Ishikawa (cell line): ENCODE measurements at regions not wholly inside any gene's neighbourhood (a gene's known extent, or its start where the extent isn't known, plus 50 kb on each side); places are given as distances from the start of the nearest gene placed in this dataset.

Experiments used
- CEBPB ChIP-seq: IDR thresholded peaks from 2 replicates; pipeline ENCODE4 v1.6.1; 2012
- CREB1 ChIP-seq: IDR thresholded peaks from 2 replicates; pipeline ENCODE4 v1.6.1; 2012; ENCODE audit warnings: low read depth
- EGR1 ChIP-seq: IDR thresholded peaks from 2 replicates; pipeline ENCODE4 v1.6.1; 2012
- EP300 ChIP-seq: IDR thresholded peaks from 2 replicates; pipeline ENCODE4 v1.6.1; 2012; ENCODE audit warnings: borderline replicate concordance
- FOXM1 ChIP-seq: IDR thresholded peaks from 2 replicates; pipeline ENCODE4 v1.6.1; 2012; ENCODE audit warnings: low read depth, borderline replicate concordance
- MAX ChIP-seq: IDR thresholded peaks from 2 replicates; pipeline ENCODE4 v1.6.1; 2012
- NFIC ChIP-seq: IDR thresholded peaks from 2 replicates; pipeline ENCODE4 v1.6.1; 2012
- RAD21 ChIP-seq: IDR thresholded peaks from 2 replicates; pipeline ENCODE4 v1.6.1; 2012; ENCODE audit warnings: low read depth
- REST ChIP-seq: IDR thresholded peaks from 2 replicates; pipeline ENCODE4 v1.6.1; 2012; ENCODE audit warnings: low read depth, mild to moderate bottlenecking
- TAF1 ChIP-seq: IDR thresholded peaks from 2 replicates; pipeline ENCODE4 v1.6.1; 2012; ENCODE audit warnings: low read depth, mild to moderate bottlenecking
- TCF12 ChIP-seq: IDR thresholded peaks from 2 replicates; pipeline ENCODE4 v1.6.1; 2012; ENCODE audit warnings: low read depth
- TEAD4 ChIP-seq: IDR thresholded peaks from 2 replicates; pipeline ENCODE4 v1.6.1; 2012
- USF1 ChIP-seq: IDR thresholded peaks from 2 replicates; pipeline ENCODE4 v1.6.1; 2012
- YY1 ChIP-seq: IDR thresholded peaks from 2 replicates; pipeline ENCODE4 v1.6.1; 2012; ENCODE audit warnings: low read depth
- ZBTB7A ChIP-seq: IDR thresholded peaks from 2 replicates; pipeline ENCODE4 v1.6.1; 2012; ENCODE audit warnings: low read depth

GRCh38 chr2:12096788-12097449 lies 350.5 kb downstream of the LPIN1 start:
- no peak for TF ChIP-seq USF1
- no peak for TF ChIP-seq TCF12
- TF ChIP-seq EGR1, result no peak
- no peak for TF ChIP-seq TAF1
- TF ChIP-seq TEAD4, result no peak

- TF ChIP-seq TCF12 (no peak), EP300 (no peak), TAF1 (no peak), REST (no peak), RAD21 (no peak)
Measured at GRCh38 chr2:12097859-12098258, 351.4 kb downstream of the LPIN1 start.

- no peak for TF ChIP-seq CEBPB
- no peak for TF ChIP-seq REST
Measured at GRCh38 chr2:12099374-12099773, 352.9 kb downstream of the LPIN1 start.

- TF ChIP-seq RAD21 (no peak), CREB1 (no peak), REST (no peak), TAF1 (no peak), NFIC (no peak), EP300 (no peak), EGR1 (no peak), TEAD4 (no peak), TCF12 (no peak), ZBTB7A (no peak), USF1 (no peak), MAX (no peak), YY1 (no peak), CEBPB (no peak), FOXM1 (no peak)
Measured at GRCh38 chr2:12102679-12103078, 356.2 kb downstream of the LPIN1 start.

GRCh38 chr2:12105180-12105579 lies 358.7 kb downstream of the LPIN1 start:
- TF ChIP-seq REST (no peak), FOXM1 (no peak), CREB1 (no peak), RAD21 (no peak), TAF1 (no peak), TEAD4 (no peak), EP300 (no peak), NFIC (no peak), CEBPB (no peak), MAX (no peak), USF1 (no peak), EGR1 (no peak), TCF12 (no peak), ZBTB7A (no peak), YY1 (no peak)
